HK-2 (cell line): ENCODE measurements at regions not wholly inside any gene's neighbourhood (a gene's known extent, or its start where the extent isn't known, plus 50 kb on each side); places are given as distances from the start of the nearest gene placed in this dataset.

ENCODE experiments used
- DNase-seq: peaks from one replicate; pipeline ENCODE4 v3.0.0-alpha.2; 2018; ENCODE audit not compliant: unreplicated experiment

GRCh38 chr11:116078101-116078591, 573.9 kb upstream of the CADM1 start:
- DNase-seq, result no peak

- no peak for DNase-seq
Observed at GRCh38 chr11:116077092-116077491, 572.9 kb upstream of the CADM1 start.

- DNase-seq, result no peak
Observed at GRCh38 chr11:116073854-116074837, 569.9 kb upstream of the CADM1 start.

- DNase-seq, result no peak
Observed at GRCh38 chr11:116072601-116073410, 568.6 kb upstream of the CADM1 start.

- no peak for DNase-seq
Observed at GRCh38 chr11:116072133-116072532, 567.9 kb upstream of the CADM1 start.

- DNase-seq, result no peak
Observed at GRCh38 chr11:116071241-116071640, 567.0 kb upstream of the CADM1 start.

GRCh38 chr11:116070520-116070919, 566.3 kb upstream of the CADM1 start:
- no peak for DNase-seq

GRCh38 chr11:116066777-116067176, 562.6 kb upstream of the CADM1 start:
- no peak for DNase-seq

GRCh38 chr11:116065986-116066385, 561.8 kb upstream of the CADM1 start:
- no peak for DNase-seq

- DNase-seq, result no peak
Observed at GRCh38 chr11:116065191-116065895, 561.1 kb upstream of the CADM1 start.

GRCh38 chr11:116062490-116063171, 558.4 kb upstream of the CADM1 start:
- DNase-seq, result no peak

- no peak for DNase-seq
Observed at GRCh38 chr11:116062129-116062489, 557.9 kb upstream of the CADM1 start.

- no peak for DNase-seq
Observed at GRCh38 chr11:116061322-116061721, 557.1 kb upstream of the CADM1 start.

- no peak for DNase-seq
Observed at GRCh38 chr11:116059919-116060318, 555.7 kb upstream of the CADM1 start.

GRCh38 chr11:116057000-116057399, 552.8 kb upstream of the CADM1 start:
- DNase-seq, result no peak

GRCh38 chr11:116055064-116055463, 550.8 kb upstream of the CADM1 start:
- no peak for DNase-seq

GRCh38 chr11:116053548-116053919, 549.3 kb upstream of the CADM1 start:
- no peak for DNase-seq

GRCh38 chr11:116052603-116053547, 548.7 kb upstream of the CADM1 start:
- DNase-seq, result no peak

- DNase-seq, result no peak
Observed at GRCh38 chr11:116051494-116051893, 547.3 kb upstream of the CADM1 start.

- no peak for DNase-seq
Observed at GRCh38 chr11:116049383-116049782, 545.2 kb upstream of the CADM1 start.
